ENCODE measurements at regions not wholly inside any gene's neighbourhood (a gene's known extent, or its start where the extent isn't known, plus 50 kb on each side); places are given as distances from the start of the nearest gene placed in this dataset.

DNA sequence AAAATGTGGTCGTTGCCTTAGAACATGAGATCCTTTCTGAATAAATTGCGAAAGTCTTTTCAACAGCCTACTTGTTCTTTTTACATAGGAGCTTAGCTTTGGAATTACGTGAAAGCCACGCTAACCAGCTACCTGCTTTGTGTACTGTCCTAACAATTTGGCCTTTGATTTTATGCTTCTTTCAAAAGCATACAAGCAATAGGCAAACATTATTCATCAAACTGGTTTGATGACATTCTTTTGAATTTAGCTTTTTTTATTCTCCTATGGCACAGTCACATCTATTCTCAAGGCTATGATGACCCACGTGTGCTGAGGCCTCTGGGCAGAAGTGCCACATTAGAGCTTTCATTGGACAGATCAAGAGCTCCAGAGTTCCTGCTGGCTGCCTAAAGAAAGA is 178.0 kb upstream of the DPT start:
- no peaks in the 10 kb centered on the region for H3K4me1 Mint-ChIP-seq (ENCODE audit: low read depth)
- CTCF ChIA-PET = no interaction called here
- no peaks in the 10 kb centered on the region for H3K9me3 Mint-ChIP-seq

DNA sequence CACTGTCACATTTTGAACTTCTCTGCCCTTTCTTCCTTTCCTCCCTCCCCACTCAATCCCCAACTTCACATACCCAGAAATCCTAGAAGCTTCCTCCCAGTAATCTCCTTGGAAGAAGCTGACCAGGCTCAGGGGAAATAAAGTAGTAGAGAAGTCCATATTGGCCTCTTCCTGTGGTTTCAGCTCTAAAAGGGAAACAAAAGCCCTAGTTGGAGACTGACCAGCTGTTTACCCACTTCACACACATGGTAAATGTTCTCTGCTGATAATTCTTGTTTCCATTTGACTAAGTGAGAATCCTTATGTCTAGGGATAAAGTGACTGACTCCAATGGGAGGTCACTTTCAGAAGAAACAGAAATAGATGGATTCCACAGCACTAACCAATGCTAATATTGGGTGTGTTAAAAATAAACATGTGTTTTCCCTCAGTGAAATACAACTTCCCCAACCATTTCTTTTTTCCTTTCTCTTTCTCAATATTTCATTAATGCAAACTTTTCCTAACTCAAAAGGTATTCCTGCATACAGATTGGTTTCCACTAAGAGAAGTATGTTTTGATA is 178.9 kb upstream of the DPT start:
- Mint-ChIP-seq H3K9me3 (no peaks in the 10 kb centered on the region), H3K4me1 (ENCODE audit: low read depth) (no peaks in the 10 kb centered on the region), H3K27ac (no peak overlapping the region), H3K27me3 (no peaks in the 10 kb centered on the region), H3K4me3 (no peak overlapping the region), H3K36me3 (ENCODE audit: low read depth) (no peaks in the 10 kb centered on the region)
- ChIA-PET CTCF (no interaction called here), POLR2A (no interaction called here)
- TF ChIP-seq, protein P1, sequence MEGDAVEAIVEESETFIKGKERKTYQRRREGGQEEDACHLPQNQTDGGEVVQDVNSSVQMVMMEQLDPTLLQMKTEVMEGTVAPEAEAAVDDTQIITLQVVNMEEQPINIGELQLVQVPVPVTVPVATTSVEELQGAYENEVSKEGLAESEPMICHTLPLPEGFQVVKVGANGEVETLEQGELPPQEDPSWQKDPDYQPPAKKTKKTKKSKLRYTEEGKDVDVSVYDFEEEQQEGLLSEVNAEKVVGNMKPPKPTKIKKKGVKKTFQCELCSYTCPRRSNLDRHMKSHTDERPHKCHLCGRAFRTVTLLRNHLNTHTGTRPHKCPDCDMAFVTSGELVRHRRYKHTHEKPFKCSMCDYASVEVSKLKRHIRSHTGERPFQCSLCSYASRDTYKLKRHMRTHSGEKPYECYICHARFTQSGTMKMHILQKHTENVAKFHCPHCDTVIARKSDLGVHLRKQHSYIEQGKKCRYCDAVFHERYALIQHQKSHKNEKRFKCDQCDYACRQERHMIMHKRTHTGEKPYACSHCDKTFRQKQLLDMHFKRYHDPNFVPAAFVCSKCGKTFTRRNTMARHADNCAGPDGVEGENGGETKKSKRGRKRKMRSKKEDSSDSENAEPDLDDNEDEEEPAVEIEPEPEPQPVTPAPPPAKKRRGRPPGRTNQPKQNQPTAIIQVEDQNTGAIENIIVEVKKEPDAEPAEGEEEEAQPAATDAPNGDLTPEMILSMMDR (IDR thresholded peaks at IDR 0.05) = no peak
- H3K36me3 ChIP-seq (ENCODE audit: insufficient read depth, low read length) = no peaks in the 10 kb centered on the region
- H3K9me3 ChIP-seq (ENCODE audit: control insufficient read depth in 1 of 2, insufficient read depth in 1 of 2, low read length in 2 of 2) = no peaks in the 10 kb centered on the region
- no peak for ATAC-seq (ENCODE audit: poor library complexity)
- no peaks in the 10 kb centered on the region for H3K27me3 ChIP-seq (ENCODE audit: control insufficient read depth in 1 of 2, insufficient read depth in 2 of 2, low read length in 2 of 2)
- intact Hi-C loops (cut with DNase I, micrococcal nuclease) = no loop called here
- DNase-seq = no peak
- no peak overlapping the region for H3K4me3 ChIP-seq (ENCODE audit: low read length)
- no peaks in the 10 kb centered on the region for H3K4me1 ChIP-seq (ENCODE audit: insufficient read depth, low read length)
- no peak overlapping the region for H3K27ac ChIP-seq (ENCODE audit: low read depth in 1 of 2, low read length in 2 of 2)

More for the DNA sequence above, 178.0 kb upstream of the DPT start:
- Mint-ChIP-seq H3K27ac (no peak overlapping the region), H3K27me3 (no peaks in the 10 kb centered on the region), H3K36me3 (ENCODE audit: low read depth) (no peaks in the 10 kb centered on the region), H3K4me3 (no peak overlapping the region)
- DNase-seq (no peak), ATAC-seq (ENCODE audit: poor library complexity) (no peak)
- Histone ChIP-seq H3K4me1 (ENCODE audit: insufficient read depth, low read length) (no peaks in the 10 kb centered on the region), H3K27ac (ENCODE audit: low read depth in 1 of 2, low read length in 2 of 2) (no peak overlapping the region), H3K36me3 (ENCODE audit: insufficient read depth, low read length) (no peaks in the 10 kb centered on the region), H3K9me3 (ENCODE audit: control insufficient read depth in 1 of 2, insufficient read depth in 1 of 2, low read length in 2 of 2) (no peaks in the 10 kb centered on the region), H3K27me3 (ENCODE audit: control insufficient read depth in 1 of 2, insufficient read depth in 2 of 2, low read length in 2 of 2) (no peaks in the 10 kb centered on the region), H3K4me3 (ENCODE audit: low read length) (no peak overlapping the region)
- intact Hi-C loops (cut with DNase I, micrococcal nuclease) = no loop called here
- POLR2A ChIA-PET = no interaction called here
- TF ChIP-seq, protein P1 (IDR thresholded peaks at IDR 0.05) = no peak

DNA sequence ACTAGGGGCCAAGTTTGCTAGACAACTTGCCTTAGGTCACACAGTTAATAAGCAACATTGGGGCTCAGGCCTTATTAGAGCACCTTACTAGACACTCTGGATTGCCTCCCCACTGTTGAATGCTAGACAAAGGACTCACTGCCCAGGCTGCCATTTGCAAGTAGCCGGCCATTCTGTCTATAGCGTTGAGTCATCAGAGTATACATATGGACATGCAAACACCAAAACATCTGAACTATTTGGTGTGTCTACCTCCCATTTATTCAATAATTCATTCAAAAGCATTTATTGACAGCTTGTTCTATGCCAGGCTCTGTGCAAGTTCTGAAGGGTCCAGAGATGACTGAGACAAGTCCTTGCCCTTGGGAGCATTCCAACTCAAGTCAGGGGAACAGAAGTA is 181.4 kb upstream of the DPT start:
- no peak overlapping the region for H3K27ac Mint-ChIP-seq
- no peak for DNase-seq
- no peak overlapping the region for H3K4me3 ChIP-seq (ENCODE audit: low read length)
- no peaks in the 10 kb centered on the region for H3K9me3 Mint-ChIP-seq
- ATAC-seq (ENCODE audit: poor library complexity) = no peak
- H3K9me3 ChIP-seq (ENCODE audit: control insufficient read depth in 1 of 2, insufficient read depth in 1 of 2, low read length in 2 of 2) = no peaks in the 10 kb centered on the region
- TF ChIP-seq, protein P1 (IDR thresholded peaks at IDR 0.05) = no peak
- H3K27me3 ChIP-seq (ENCODE audit: control insufficient read depth in 1 of 2, insufficient read depth in 2 of 2, low read length in 2 of 2) = no peaks in the 10 kb centered on the region
- H3K27ac ChIP-seq (ENCODE audit: low read depth in 1 of 2, low read length in 2 of 2) = no peak overlapping the region
- no peaks in the 10 kb centered on the region for H3K27me3 Mint-ChIP-seq
- H3K4me1 ChIP-seq (ENCODE audit: insufficient read depth, low read length) = no peaks in the 10 kb centered on the region
- no peak overlapping the region for H3K4me3 Mint-ChIP-seq
- intact Hi-C loops (cut with DNase I, micrococcal nuclease) = no loop called here
- ChIA-PET CTCF (no interaction called here), POLR2A (no interaction called here)
- H3K36me3 ChIP-seq (ENCODE audit: insufficient read depth, low read length) = no peaks in the 10 kb centered on the region
- H3K4me1 Mint-ChIP-seq (ENCODE audit: low read depth) = no peaks in the 10 kb centered on the region
- no peaks in the 10 kb centered on the region for H3K36me3 Mint-ChIP-seq (ENCODE audit: low read depth)
